NCI-H1092 treated with DMSO at 0.1 percent for 48 hours (cell line): ENCODE measurements at regions not wholly inside any gene's neighbourhood (a gene's known extent, or its start where the extent isn't known, plus 50 kb on each side); places are given as distances from the start of the nearest gene placed in this dataset.

Experiments used
- DNase-seq: peaks from one replicate; lab custom pipeline; 2025; lab: John Stamatoyannopoulos, UW

DNA sequence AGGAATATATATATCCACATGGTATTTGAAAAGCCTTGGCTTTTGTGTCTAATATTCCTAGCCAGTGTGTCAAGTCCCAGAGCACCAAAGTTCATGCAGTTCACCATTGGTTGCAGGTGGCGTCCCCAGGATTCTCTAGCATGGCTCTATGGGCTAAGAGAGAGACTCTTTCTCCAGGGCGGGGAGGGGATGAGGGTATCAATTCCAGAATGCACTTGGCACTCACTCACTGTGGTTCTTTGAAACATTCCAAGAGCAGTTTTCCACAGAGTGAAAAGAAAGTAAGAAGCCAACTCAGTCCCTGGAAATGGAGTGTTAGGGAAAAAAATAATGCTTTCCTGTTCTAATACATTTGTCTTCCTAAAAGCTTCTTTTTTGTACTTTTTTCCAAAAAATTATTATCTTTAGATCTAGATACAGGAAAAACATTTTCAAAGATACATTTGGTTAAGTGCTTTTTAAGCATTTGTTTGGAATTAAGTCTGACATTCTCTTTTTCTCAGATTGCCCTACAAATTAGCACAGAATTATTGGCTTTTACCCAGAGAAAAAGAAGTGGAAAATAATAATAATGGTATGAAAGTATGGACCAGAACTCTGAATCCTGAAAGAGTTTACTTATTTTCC is 239.9 kb downstream of the PAX3 start:
- no peak for DNase-seq

DNA sequence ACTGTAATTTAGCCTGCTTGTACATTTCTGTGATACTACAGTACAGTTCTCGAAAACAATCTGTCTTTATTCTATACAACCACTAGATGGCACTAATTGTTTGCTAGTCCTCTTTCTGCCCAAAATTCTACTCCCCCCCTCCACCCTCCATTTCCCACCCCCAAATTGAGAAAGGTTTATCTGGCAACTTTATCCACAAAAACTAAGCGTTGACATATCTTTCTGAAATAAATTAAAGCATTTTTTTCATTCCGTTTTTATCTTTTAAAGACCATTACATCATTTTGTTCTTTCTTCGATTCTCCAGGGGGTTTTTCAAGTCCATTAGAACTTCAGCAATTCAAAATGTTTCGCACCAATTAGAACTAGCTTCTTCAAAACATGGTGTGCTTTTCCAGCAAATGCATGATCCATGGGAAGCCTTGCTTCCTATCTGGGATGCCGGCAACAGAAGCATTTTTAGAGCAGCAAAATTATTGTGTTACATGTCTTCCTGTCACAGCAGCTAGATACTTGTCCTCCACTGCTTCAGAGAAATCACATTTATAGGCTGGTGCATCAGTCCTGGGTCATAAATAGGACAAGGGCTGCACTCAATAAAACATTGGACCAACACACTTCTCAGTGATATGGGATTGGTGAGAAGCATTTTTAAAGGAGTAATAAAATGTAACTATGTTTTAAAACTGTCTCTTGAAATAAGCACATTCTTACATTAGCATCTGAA is 241.3 kb downstream of the PAX3 start:
- peak; percentile 24 for DNase-seq

DNA sequence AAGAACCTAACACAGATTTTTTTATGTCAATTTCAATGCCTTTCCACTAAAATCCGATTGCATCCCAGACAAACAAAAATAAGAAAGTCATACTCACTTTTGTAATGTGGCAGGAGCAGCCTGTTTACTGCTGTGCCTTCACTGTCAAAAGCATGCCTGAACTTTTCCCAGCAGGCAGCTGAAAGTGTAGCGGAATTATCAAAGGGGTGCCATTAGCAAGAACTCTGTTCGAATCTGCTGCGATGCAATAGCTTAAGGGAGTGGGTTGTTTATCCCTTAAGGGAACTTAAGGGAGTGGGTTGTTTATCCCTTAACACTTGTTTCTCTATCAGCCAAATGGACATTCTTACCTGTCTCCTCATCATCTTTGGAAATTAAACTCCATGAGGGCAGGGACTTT is 243.5 kb downstream of the PAX3 start:
- DNase-seq, result no peak

DNA sequence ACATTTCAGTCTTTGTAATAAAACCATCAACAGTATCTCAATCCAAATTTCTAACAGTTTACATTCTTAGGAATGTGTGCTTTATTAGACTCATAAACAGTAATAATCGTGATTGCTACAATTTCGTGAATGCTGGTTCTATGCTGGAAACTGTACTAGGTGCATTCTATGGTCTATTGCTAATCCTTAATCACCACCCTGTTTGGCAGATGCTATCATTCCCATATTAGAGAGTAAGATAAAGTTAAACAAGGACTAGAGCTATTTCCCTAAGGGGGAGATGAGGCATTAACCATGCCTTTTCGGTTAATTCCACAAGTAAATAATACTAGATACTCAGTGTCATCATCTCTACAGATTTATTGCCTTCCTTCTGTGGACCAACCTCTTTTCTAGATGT is 244.0 kb downstream of the PAX3 start:
- DNase-seq, result no peak

DNA sequence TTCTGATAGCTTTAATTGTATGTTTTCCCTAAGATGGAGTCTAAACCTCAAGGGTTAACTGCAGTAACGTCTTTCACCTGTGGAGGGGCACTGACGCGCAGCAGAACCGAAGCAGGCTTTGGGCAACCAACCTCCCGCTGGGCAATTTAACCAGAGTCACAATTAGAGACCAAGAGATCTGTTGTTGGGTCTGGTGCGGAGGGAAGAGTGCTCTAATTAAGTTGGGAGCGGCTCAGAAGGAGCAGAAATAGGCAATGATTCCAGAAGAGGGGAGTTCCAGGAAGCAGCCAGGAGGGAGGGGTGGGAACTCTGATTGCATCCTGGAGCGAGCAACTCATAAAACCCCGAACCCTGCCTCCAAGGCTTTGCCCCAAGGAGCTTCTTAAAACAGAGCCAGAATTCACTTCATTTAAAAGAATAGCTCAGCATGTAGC is 245.8 kb downstream of the PAX3 start:
- peak; percentile 6 for DNase-seq

DNA sequence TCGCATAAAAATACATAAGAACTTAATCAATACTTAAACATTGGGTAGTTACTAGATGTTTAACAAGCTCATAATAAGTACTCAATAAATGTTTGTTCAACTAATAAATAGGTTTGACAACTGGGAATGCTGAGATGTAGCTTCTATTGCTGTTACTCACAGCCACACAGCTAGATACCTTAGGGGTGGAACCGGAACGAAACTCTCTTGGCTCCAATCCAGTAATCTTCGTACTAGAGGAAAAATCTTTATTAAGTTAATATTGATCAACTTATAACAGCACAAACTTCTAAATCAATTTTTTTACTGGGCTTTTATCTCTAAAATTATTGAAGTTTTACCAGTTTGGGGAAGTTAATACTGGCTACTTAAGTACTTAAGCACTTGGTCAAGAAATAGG is 247.8 kb downstream of the PAX3 start:
- no peak for DNase-seq

DNA sequence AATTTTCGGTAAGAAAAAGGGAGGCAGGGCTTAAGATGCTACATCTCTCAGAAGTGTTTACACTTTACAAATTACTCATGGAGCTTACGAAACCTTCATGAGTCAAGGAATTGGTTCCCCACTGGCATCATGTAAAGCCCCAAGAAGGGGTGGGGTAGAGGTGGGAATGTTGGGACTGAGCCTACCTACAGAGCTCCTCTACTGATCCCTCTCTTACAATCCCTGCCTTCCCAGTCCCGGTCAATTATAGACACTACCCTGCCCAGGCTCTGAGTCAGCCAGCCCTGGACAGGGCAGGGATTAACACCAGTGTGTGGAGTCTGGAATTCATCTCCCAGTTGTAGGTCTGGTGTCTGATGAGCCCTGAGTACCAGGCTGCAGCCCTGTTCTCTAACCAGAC is 248.9 kb downstream of the PAX3 start:
- no peak for DNase-seq

DNA sequence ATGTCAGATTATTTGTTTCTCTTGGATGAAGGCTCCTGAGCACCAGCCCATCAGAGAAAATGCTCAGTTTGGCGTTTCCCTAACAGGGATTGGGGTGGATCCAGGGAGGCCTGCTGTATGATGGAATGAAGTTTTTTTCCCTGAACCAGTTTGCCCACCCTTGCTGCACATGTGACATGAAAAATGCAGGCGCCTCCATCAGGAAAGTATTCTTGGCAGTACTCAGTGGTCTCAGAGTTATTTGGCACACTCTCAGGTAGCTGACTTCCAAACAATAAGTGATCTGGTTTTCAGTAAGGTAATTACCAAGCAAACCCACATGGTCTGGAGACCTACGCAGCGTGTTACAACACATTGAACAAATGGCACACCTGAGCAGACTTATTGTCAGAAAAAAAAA is 254.9 kb downstream of the PAX3 start:
- no peak for DNase-seq

DNA sequence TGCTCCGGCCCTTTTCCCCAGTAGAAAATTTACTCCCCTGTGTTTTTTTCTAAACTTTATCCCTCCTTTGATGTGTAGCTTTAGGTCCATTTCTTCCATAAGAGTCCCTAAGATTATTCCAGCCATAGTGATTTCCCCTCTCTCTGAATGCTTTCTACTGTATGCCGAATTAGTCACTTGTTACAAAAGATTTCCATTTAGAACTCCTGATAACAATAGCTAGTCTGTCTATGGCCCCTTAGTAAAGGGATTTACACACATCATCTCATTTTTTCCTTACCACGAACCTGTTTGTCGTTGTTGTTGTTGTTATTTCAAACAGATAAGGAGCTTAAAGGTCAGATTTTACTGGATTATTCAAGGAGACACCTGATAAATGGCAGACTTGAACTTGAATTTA is 256.1 kb downstream of the PAX3 start:
- DNase-seq, result no peak

DNA sequence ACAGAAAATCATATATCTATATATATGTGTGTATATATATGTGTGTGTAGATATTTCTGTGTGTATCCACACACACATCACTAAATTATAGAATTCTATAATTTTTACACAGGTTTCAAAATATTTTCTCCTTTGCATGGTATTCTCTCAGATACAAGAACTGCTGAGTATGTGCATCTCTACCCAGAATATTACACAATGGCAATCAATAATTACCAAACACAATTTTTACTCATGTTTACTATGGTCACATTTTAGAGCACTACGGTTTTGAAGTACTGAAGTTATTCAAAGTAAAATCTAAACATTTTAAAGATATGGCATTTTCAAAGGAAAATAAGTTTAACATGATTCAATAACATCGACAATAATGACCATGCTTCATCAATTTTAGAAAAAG is 258.5 kb downstream of the PAX3 start:
- DNase-seq, result no peak

DNA sequence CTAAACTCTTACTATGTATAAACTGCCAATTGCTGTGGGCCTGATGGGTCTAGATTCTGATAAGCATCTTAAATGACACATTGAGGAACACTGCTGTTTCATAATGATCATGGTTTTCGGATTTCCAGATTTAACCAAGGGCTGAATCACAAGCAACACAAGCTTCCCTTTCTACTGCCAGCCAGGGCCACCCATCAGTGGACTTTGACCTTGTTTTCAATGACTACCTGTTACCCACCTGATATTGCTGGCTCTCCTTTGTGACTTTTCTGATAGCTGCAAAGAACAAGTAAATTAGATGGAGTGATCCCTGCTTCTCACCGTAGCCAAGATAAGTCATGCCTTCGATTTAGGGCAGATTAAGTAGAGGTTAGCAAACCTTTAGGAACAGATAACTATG is 259.0 kb downstream of the PAX3 start:
- DNase-seq, result no peak

DNA sequence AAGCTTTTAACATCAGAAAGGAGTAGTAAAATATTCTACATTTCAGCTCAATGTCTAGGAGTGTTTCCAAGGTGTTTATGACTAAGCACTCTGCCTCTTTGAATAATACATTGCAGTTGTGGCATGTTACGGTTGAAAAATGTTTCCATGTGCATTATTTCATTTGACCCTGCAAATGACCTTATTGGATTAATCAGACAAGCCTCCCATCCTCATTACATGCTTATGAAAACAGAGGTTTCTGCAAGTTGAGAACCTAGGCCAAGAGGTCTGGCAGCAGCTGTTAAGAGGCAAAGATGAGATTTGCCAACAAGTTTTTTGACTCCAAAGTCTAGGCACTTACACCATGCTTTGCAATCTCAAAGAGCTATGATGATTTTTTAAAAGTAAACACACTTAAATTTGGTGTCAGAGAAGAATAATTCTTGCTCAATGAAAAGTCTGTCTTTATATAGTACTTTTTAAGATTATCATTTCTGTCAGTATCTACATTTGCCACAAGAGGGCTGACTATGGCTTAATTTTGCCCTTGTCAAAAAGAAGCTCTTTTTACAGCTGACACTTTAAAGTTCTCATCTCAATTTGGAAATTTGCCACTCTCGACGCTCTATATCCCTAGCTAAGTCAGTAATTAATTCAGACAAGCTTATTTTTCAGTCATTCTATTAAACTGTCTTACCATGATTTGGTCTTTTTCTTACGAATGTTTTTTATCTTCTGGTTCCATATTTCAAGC is 260.6 kb downstream of the PAX3 start:
- DNase-seq, result peak; percentile 7

DNA sequence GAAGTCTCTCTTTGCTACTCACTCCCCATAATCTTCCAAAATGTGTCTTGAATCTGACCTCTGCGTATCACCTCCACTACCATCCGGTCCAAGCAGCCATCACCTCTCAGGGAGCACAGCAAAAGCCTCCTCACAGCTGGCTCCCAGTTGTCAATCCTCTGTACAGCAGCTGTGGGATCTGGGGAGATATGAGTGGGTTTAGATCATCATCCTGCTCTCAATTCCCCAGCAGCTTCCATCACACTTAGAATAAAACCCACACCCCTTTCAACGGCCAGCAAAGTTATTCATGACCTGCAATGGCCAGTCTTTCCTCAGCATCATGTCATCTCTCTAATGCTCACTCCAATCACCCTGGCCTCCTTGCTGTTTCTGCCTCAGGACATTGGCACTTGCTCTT is 261.6 kb downstream of the PAX3 start:
- no peak for DNase-seq

DNA sequence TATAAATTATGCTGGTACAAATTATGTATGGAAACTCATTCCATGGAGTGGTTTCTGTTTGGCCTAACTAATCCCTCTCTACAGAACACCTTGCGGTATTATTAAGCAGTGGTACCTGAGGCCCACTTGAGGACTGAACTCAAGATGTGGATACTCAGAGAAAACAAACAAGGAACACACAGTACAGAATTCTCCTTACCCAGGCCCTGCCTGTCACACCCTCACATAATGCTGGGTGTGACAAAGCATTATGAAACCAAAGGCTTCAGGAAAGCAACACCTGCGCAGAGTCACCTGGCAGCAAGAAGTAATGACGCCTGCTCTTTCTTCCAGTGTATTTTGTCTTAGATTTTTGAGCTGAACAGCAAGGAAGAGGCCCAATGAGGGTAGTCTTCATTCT is 264.7 kb downstream of the PAX3 start:
- DNase-seq, result no peak

DNA sequence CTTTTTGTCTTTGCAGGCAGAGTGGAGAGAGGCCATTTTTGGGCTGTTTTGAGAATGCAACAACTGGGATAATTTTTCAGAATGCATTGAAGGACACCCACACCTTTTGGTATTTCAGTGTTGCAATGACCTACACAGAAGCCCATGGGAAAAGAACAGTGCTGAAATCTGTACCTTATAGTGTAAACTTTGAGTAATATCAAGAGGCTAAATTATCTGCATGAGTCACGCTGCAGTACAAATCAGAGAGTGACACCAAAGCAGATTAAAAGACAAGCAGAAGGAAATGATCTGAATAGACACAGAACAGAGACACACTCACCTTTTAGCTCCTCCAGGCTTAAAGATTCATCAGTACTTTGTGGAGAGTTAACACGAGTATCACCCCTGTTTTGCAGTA is 265.3 kb downstream of the PAX3 start:
- DNase-seq, result no peak

DNA sequence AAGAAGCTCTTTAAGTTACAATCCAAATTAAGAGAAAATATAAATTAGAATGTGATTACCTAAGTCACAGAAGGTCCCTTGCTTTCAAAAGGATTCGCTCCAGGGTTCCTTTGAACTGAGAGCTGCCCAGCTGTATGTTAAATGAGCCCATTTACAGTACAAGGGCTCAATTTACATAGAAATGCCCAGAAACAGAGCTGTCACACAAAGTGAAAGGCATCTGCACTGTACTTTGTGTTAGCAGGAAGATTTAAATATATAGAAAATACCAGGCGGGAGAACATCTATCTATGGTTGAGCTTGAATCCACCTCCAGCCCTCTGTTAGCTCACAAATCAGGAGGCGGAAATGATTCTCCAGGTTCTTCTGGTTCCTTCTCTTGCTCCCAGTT is 272.9 kb downstream of the PAX3 start:
- peak; percentile 38 for DNase-seq

DNA sequence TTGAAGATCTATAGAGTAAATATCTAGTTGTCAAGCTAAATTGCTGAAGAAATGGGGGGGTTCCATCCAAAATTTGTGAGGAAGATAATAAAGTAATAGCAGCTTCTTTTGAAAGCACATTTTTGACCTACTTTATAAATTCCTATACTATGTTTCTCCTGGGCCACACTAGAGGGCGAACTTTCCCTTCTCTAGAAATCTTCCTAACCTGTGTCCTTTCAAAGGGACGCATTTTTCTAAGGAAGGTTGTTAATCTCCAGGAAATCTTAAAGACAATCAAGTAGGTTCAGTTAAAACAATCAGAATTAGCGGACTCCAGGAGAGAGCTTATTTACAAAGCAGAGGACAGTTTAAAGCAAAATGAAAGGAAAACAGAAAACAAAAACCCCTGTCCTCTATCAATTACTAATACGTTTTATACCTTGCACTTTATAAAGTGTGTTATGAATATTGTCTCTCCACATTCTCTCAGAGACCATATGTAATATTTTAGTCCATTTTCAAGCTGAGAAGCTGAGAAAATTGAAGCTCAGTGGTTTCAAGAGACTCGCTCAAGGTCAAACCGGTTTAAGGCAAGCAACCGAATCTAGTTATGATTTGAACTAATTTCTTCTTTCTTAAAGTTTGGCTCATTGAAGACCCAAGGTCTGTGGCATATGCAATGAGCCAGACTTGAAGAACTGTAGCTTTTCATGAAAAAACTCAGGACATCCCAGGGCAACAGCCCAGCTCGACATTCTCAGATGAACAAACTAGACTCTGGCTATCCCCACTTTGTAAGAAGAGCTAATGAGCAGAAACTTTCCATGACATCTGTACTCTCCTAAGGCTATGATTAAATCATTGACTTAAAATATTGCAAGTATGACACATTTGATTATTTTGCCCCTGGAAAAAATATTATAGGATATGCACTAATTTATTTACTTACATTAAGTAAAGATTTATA is 273.6 kb downstream of the PAX3 start:
- peak; percentile 51 for DNase-seq

DNA sequence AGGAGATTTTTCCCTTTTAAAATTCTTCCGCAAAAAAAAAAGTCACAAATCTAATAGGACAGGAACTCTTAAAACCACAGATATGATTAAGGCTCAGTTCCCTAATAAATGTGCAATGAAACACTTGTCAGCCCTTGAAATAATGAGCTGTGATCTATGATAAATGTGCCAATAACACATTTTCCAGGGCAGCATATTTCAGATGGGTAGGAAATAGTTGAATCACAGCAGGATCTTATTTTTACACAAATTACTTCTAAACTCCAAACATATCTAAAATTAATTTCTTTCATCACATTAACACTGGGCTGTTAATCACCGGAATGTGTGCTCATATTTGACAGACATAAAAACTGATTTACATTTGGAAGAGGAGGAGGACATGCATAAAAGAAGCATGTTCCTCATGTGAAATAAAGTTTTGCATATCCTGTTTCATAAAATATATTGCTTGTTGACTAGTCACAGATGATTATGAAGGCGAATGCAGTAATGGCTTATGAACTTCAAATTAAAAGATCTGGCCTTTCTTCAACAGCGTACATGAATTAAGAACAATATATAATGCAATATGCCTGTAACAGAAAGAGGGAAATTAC is 281.4 kb downstream of the PAX3 start:
- no peak for DNase-seq

DNA sequence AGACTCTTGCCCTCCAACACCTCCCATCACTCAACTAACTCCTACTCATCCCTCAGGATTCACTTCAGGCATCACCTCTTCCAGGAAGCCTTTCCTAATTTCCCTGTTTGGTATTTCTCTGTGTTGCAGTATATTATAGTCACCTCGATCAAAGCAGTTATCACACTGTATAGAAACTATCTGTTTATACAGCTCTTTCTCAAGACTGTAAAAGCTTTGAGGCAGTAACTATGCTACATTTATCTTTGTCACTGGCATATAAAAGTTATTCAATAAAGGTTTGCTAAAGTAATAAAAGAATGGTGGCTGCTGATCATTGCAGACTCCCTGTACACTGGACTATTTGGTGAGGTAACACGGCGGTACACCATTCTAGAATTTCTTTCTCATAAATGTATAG is 284.9 kb downstream of the PAX3 start:
- DNase-seq, result no peak

DNA sequence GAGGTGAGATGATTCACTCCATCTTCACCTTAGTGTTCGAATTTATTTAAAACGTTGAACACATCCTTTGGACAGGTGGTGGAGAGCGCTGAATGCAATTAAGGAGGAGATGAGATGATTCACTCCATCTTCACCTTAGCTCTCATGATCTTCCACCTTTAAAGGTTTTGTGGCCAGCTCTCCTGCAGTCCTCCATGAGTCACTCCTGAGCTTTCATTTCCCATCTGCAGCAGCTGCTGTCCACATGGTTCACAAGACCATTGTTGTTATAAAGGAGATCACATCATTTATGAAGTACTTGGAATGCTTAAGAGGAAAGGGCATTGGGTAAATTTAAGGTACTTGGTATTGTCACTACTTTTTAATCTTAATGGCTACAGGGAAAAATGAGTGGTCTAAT is 298.5 kb downstream of the PAX3 start:
- no peak for DNase-seq

DNA sequence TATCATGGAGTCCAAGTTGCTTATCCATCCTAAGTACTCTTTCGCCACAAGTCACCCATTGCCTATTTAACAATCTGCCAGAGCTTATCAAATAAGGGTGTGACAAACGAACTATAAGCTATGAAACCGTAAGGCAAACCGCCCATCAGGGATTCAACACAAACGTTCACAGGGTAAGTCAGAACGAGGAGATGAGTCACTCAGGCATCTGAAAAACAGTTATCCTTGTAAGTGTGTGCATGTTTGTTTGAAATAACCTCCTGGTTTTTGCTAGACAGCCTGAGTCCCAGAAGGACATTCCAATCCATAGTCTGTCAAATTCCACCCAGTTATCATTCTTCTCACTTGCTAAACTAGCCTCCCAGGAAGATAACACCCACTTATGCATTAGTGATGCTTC is 299.1 kb downstream of the PAX3 start:
- DNase-seq, result no peak

DNA sequence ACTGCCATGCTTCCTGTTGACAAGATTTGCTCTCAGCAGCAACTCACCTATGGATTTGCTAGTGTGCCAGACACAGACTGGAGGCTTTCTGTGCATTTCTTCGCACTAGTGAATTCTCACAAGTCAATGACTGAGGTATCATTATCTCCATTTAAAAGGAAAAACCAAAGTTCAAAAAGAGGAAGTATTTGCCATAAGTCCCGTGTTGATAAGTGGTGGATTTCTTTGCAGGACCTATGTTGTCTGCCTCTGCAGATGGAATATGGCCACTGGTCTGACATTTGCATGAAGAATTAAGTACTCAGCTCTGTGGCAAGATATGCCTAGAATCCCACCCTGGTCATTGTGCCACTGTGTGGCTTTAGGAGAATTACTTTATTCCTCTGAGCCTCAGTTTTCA is 299.6 kb downstream of the PAX3 start:
- no peak for DNase-seq
